Endothelial cell of umbilical vein (primary cell): ENCODE measurements at regions not wholly inside any gene's neighbourhood (a gene's known extent, or its start where the extent isn't known, plus 50 kb on each side); places are given as distances from the start of the nearest gene placed in this dataset.

Source experiments
- BruUV-seq: library from RNA; stranded (reverse); fragments of 400-500 nt; replicated peaks from 2 replicates; lab custom pipeline; 2021; lab: Mats Ljungman, UMichigan
- CTCF ChIA-PET: fragments of 300-600, 350-600 bp; sonication (Branson Sonifier 250); formaldehyde crosslinking; loops from one replicate; lab custom pipeline; 2021; ENCODE audit warnings: antibody characterized with exemption, inconsistent platforms; lab: Charles Lee
- POLR2A ChIA-PET: fragments of 300-600, 350-600 bp; sonication (Branson Sonifier 250); formaldehyde crosslinking; loops from one replicate; lab custom pipeline; 2021; ENCODE audit warnings: antibody characterized with exemption, inconsistent platforms; lab: Charles Lee
- DNase-seq: peaks from one replicate; pipeline ENCODE4 v3.0.0-alpha.2; 2011; ENCODE audit warnings: low read depth, low spot score
- FAIRE-seq: peaks from 2 replicates; lab custom pipeline; 2011; peaks lifted over from hg19 to GRCh38; lab: Jason Lieb, UNC
- H2AFZ ChIP-seq: 2 replicates; pipeline ENCODE4 v1.6.0; 2012; ENCODE audit warnings: low read depth, low read length, control low read depth, inconsistent platforms
- H3K27ac ChIP-seq: 2 replicates; pipeline ENCODE4 v1.5.1; 2011; ENCODE audit warnings: low read depth, mild to moderate bottlenecking, control low read depth, low read length, moderate library complexity; ENCODE audit not compliant: insufficient read depth
- H3K27me3 ChIP-seq, 2 experiments: 2 replicates each; pipeline versions ENCODE4 v1.6.0 to v1.6.1; 2011; ENCODE audit warnings: low read length in 2 of 2, mixed read lengths in 1 of 2; ENCODE audit not compliant: control insufficient read depth in 2 of 2, insufficient read depth in 2 of 2
- H3K36me3 ChIP-seq, 2 experiments: 2 replicates in 1 of 2; 3 replicates in 1 of 2; pipeline ENCODE4 v1.5.1; 2011; ENCODE audit warnings: low read length in 2 of 2, mild to moderate bottlenecking in 1 of 2, moderate library complexity in 1 of 2; ENCODE audit not compliant: control insufficient read depth in 2 of 2, insufficient read depth in 2 of 2; ENCODE audit errors: extremely low read depth in 1 of 2
- H3K4me1 ChIP-seq: 3 replicates; pipeline ENCODE4 v1.5.1; 2011; ENCODE audit warnings: mild to moderate bottlenecking, low read length; ENCODE audit not compliant: control insufficient read depth, insufficient read depth; ENCODE audit errors: extremely low read depth
- H3K4me2 ChIP-seq: 2 replicates; pipeline ENCODE4 v1.6.1; 2011; ENCODE audit warnings: low read length, control low read depth, mixed read lengths; ENCODE audit not compliant: insufficient read depth
- H3K4me3 ChIP-seq, 3 experiments: fragments of 200-600 bp in 1 of 3; sonication (generic), shearing (Covaris generic) in 1 of 3; replicated peaks in 1 of 3; 2 replicates each; pipeline ENCODE4 v1.5.1; 2011 to 2016; ENCODE audit warnings: control low read depth in 3 of 3, low read length in 3 of 3, mild to moderate bottlenecking in 2 of 3, inconsistent platforms in 1 of 3, low read depth in 1 of 3, moderate library complexity in 1 of 3; ENCODE audit not compliant: insufficient read depth in 1 of 3
- H3K79me2 ChIP-seq: 2 replicates; pipeline ENCODE4 v1.6.0; 2012; ENCODE audit warnings: low read length, inconsistent platforms; ENCODE audit not compliant: control insufficient read depth, insufficient read depth
- H3K9ac ChIP-seq: replicated peaks from 2 replicates; pipeline ENCODE3; 2011; ENCODE audit warnings: low read length, control low read depth; ENCODE audit not compliant: insufficient read depth; ENCODE audit errors: extremely low read depth
- H3K9me1 ChIP-seq: replicated peaks from 3 replicates; pipeline ENCODE4 v1.6.0; 2011; ENCODE audit warnings: mild to moderate bottlenecking, low read length; ENCODE audit not compliant: control insufficient read depth, insufficient read depth; ENCODE audit errors: extremely low read depth
- H3K9me3 ChIP-seq: replicated peaks from 2 replicates; pipeline ENCODE4 v1.5.1; 2012; ENCODE audit warnings: low read length, inconsistent platforms; ENCODE audit not compliant: control insufficient read depth, insufficient read depth
- H4K20me1 ChIP-seq: replicated peaks from 2 replicates; pipeline ENCODE3; 2011; ENCODE audit warnings: mild to moderate bottlenecking, low read length; ENCODE audit not compliant: control insufficient read depth, insufficient read depth; ENCODE audit errors: extremely low read depth
- EZH2 ChIP-seq: IDR thresholded peaks from 2 replicates; pipeline ENCODE4 v1.6.1; 2012; ENCODE audit warnings: borderline replicate concordance, low read depth, mild to moderate bottlenecking, moderate library complexity, low read length, inconsistent platforms; ENCODE audit not compliant: severe bottlenecking
- FOS ChIP-seq: IDR thresholded peaks from 2 replicates; pipeline ENCODE4 v1.6.1; 2011; ENCODE audit warnings: mild to moderate bottlenecking, low read length, moderate library complexity, borderline replicate concordance; ENCODE audit not compliant: insufficient read depth
- GATA2 ChIP-seq: IDR thresholded peaks from 2 replicates; pipeline ENCODE4 v1.7.0; 2011; ENCODE audit warnings: low read depth, mild to moderate bottlenecking, moderate library complexity, mixed read lengths, low read length; ENCODE audit not compliant: insufficient read length, insufficient read depth
- JUN ChIP-seq: IDR thresholded peaks from 2 replicates; pipeline ENCODE4 v1.6.1; 2011; ENCODE audit warnings: borderline replicate concordance, low read depth; ENCODE audit not compliant: insufficient read length, insufficient read depth
- MYC ChIP-seq: IDR thresholded peaks from one replicate; pipeline ENCODE4 v1.6.1; 2011; ENCODE audit warnings: mild to moderate bottlenecking, low read depth, low read length
- POLR2A ChIP-seq: IDR thresholded peaks from 2 replicates; pipeline ENCODE4 v1.6.1; 2012; ENCODE audit warnings: low read depth, mild to moderate bottlenecking, control low read depth, low read length
- POLR2AphosphoS5 ChIP-seq: IDR thresholded peaks from 2 replicates; pipeline ENCODE4 v1.6.1; 2012; ENCODE audit warnings: low read depth, mild to moderate bottlenecking, control low read depth, low read length, moderate library complexity; ENCODE audit not compliant: insufficient read depth
- dilution Hi-C: fragments of 300-500 bp; cut with MboI; formaldehyde crosslinking; loops from one replicate; pipeline ENCODE4 v1.15.0; 2019; ENCODE audit warnings: low sequenced_read_pairs; ENCODE audit not compliant: extremely low pct_ligation_motif_present
- intact Hi-C: fragments of 100-400 bp; cut with micrococcal nuclease; formaldehyde crosslinking; loops from one replicate; pipeline ENCODE4 v1.10.0; 2022
- TF ChIP-seq, protein P1 (sequence below), 2 donors: IDR thresholded peaks; 1 replicate in 1 of 2; 2 replicates in 1 of 2; pipeline ENCODE4 v1.5.1; 2011; ENCODE audit warnings: low read length in 2 of 2, mild to moderate bottlenecking in 2 of 2, moderate library complexity in 2 of 2, control low read depth in 1 of 2, inconsistent platforms in 1 of 2, low read depth in 1 of 2; ENCODE audit not compliant: insufficient read depth in 1 of 2; ENCODE audit errors: extremely low read depth in 1 of 2
- TF ChIP-seq, protein P2 (sequence below): IDR thresholded peaks from 2 replicates; pipeline ENCODE4 v1.6.1; 2011; ENCODE audit not compliant: insufficient read depth, insufficient read length

DNA sequence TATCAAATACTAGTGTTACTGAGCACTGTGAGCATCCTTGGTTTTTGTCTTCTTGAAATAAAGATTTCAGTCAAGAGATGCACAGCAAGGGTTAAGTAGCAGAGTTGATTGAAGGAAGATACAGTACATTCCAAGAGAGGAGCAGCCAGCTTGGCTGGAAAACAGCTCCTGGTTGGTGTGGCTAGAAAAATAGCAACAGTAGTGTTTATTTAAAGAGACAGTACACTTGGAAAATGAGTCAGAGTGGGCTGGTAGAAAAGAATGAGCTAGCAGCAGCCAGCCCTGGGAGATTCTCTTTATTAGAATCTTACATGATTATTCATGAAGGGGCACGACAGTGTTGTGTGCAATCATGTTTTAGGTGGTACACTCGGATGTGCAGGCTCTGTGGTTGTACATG, 1016.4 kb upstream of the SORCS1 start:
- no peaks in the 10 kb centered on the region for H3K9me3 ChIP-seq
- POLR2A ChIA-PET, result no interaction called here
- CTCF ChIA-PET, result no interaction called here
- no peak for TF ChIP-seq POLR2A
- TF ChIP-seq FOS, result no peak
- TF ChIP-seq POLR2AphosphoS5, result no peak
- TF ChIP-seq, protein P1, sequence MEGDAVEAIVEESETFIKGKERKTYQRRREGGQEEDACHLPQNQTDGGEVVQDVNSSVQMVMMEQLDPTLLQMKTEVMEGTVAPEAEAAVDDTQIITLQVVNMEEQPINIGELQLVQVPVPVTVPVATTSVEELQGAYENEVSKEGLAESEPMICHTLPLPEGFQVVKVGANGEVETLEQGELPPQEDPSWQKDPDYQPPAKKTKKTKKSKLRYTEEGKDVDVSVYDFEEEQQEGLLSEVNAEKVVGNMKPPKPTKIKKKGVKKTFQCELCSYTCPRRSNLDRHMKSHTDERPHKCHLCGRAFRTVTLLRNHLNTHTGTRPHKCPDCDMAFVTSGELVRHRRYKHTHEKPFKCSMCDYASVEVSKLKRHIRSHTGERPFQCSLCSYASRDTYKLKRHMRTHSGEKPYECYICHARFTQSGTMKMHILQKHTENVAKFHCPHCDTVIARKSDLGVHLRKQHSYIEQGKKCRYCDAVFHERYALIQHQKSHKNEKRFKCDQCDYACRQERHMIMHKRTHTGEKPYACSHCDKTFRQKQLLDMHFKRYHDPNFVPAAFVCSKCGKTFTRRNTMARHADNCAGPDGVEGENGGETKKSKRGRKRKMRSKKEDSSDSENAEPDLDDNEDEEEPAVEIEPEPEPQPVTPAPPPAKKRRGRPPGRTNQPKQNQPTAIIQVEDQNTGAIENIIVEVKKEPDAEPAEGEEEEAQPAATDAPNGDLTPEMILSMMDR (IDR thresholded peaks at IDR 0.05; ENCODE audit: extremely low read depth in 1 of 2, insufficient read depth in 1 of 2, low read depth in 1 of 2, low read length in 2 of 2), result no peak
- TF ChIP-seq, protein P2, sequence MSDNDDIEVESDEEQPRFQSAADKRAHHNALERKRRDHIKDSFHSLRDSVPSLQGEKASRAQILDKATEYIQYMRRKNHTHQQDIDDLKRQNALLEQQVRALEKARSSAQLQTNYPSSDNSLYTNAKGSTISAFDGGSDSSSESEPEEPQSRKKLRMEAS, result no peak
- no peak for TF ChIP-seq EZH2
- no peak for TF ChIP-seq MYC
- TF ChIP-seq GATA2, result no peak
- TF ChIP-seq JUN, result no peak
- no peaks in the 10 kb centered on the region for H3K79me2 ChIP-seq
- H2AFZ ChIP-seq, result no peak overlapping the region
- no peaks in the 10 kb centered on the region for H3K27me3 ChIP-seq
- H3K9ac ChIP-seq, result no peak overlapping the region
- no peak overlapping the region for H3K27ac ChIP-seq
- H4K20me1 ChIP-seq, result no peaks in the 10 kb centered on the region
- BruUV-seq, result no TSS peak
- dilution Hi-C loops, result no loop called here
- FAIRE-seq, result no peak
- intact Hi-C loops, result no loop called here
- H3K4me1 ChIP-seq, result no peaks in the 10 kb centered on the region
- DNase-seq, result no peak
- no peaks in the 10 kb centered on the region for H3K36me3 ChIP-seq
- H3K4me2 ChIP-seq, result no peak overlapping the region
- no peaks in the 10 kb centered on the region for H3K9me1 ChIP-seq
- no peak overlapping the region for H3K4me3 ChIP-seq
